ENCODE measurements at regions not wholly inside any gene's neighbourhood (a gene's known extent, or its start where the extent isn't known, plus 50 kb on each side); places are given as distances from the start of the nearest gene placed in this dataset.

DNA sequence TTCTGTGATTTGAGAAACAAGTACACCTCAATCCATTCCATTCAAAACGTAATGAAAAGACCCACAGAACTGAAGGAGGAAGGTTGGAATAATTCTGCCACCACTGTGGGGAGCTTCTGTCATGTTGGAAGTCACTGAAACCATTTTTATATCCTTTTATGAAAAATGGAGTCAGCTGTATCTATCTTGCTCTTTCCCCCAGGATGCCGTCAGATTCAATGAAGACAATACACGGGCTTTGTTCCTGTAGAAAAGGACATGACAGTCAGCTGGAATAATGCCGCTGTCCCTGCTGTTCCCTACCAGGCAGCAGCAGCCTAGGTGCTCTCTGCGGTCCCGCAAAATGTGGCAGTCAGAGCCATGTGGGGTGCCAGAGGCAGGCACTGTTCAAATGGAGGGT is 52.5 kb upstream of the APCDD1 start:
- no peak for DNase-seq (ENCODE audit: low read depth, low spot score)
- no TSS peak for BruUV-seq (replicated peaks)
- Histone ChIP-seq H3K27me3 (ENCODE audit: control insufficient read depth, insufficient read depth, low read length) (peaks cover 9% of the 10 kb centered on the region), H3K4me3 (ENCODE audit: low read depth in 2 of 2, low read length in 2 of 2) (no peak overlapping the region), H3K4me1 (ENCODE audit: control insufficient read depth, insufficient read depth, low read length) (no peaks in the 10 kb centered on the region), H3K36me3 (ENCODE audit: control insufficient read depth, insufficient read depth, low read length) (no peaks in the 10 kb centered on the region), H3K27ac (ENCODE audit: low read length) (no peak overlapping the region), H3K9me3 (ENCODE audit: control insufficient read depth, insufficient read depth, low read depth, low read length) (no peaks in the 10 kb centered on the region)
- TF ChIP-seq POLR2AphosphoS5 (IDR thresholded peaks at IDR 0.05; ENCODE audit: low read depth, low read length) (no peak), SIN3A (IDR thresholded peaks at IDR 0.05; ENCODE audit: borderline replicate concordance, insufficient read depth, low read depth, low read length) (no peak), CTCF (IDR thresholded peaks at IDR 0.05) (no peak), TCF7L2 (IDR thresholded peaks at IDR 0.05; ENCODE audit: low read depth, low read length) (no peak)
- TF ChIP-seq, protein P1, sequence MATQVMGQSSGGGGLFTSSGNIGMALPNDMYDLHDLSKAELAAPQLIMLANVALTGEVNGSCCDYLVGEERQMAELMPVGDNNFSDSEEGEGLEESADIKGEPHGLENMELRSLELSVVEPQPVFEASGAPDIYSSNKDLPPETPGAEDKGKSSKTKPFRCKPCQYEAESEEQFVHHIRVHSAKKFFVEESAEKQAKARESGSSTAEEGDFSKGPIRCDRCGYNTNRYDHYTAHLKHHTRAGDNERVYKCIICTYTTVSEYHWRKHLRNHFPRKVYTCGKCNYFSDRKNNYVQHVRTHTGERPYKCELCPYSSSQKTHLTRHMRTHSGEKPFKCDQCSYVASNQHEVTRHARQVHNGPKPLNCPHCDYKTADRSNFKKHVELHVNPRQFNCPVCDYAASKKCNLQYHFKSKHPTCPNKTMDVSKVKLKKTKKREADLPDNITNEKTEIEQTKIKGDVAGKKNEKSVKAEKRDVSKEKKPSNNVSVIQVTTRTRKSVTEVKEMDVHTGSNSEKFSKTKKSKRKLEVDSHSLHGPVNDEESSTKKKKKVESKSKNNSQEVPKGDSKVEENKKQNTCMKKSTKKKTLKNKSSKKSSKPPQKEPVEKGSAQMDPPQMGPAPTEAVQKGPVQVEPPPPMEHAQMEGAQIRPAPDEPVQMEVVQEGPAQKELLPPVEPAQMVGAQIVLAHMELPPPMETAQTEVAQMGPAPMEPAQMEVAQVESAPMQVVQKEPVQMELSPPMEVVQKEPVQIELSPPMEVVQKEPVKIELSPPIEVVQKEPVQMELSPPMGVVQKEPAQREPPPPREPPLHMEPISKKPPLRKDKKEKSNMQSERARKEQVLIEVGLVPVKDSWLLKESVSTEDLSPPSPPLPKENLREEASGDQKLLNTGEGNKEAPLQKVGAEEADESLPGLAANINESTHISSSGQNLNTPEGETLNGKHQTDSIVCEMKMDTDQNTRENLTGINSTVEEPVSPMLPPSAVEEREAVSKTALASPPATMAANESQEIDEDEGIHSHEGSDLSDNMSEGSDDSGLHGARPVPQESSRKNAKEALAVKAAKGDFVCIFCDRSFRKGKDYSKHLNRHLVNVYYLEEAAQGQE (IDR thresholded peaks at IDR 0.05; ENCODE audit: insufficient read depth in 1 of 2, low read depth in 2 of 2, low read length in 1 of 2): no peak
- CTCF ChIA-PET: no interaction called here
- POLR2A ChIA-PET: no interaction called here
- in situ Hi-C loops (cut with HindIII; ENCODE audit: low pct_unique_long_range_greater_than_20kb, low sequenced_read_pairs): no loop called here
- no peak for ATAC-seq
- intact Hi-C loops (cut with micrococcal nuclease; ENCODE audit: unreplicated experiment): no loop called here

- no peaks in the 10 kb centered on the region for H3K4me1 ChIP-seq (ENCODE audit: control insufficient read depth, insufficient read depth, low read length)
- TF ChIP-seq, protein P1 (IDR thresholded peaks at IDR 0.05; ENCODE audit: insufficient read depth in 1 of 2, low read depth in 2 of 2, low read length in 1 of 2): no peak
- TF ChIP-seq TCF7L2 (IDR thresholded peaks at IDR 0.05; ENCODE audit: low read depth, low read length) (no peak), CTCF (IDR thresholded peaks at IDR 0.05) (no peak), POLR2AphosphoS5 (IDR thresholded peaks at IDR 0.05; ENCODE audit: low read depth, low read length) (no peak), SIN3A (IDR thresholded peaks at IDR 0.05; ENCODE audit: borderline replicate concordance, insufficient read depth, low read depth, low read length) (no peak)
- DNase-seq (ENCODE audit: low read depth, low spot score) (no peak), ATAC-seq (no peak)
- no TSS peak for BruUV-seq (replicated peaks)
- intact Hi-C loops (cut with micrococcal nuclease; ENCODE audit: unreplicated experiment) (no loop called here), in situ Hi-C loops (cut with HindIII; ENCODE audit: low pct_unique_long_range_greater_than_20kb, low sequenced_read_pairs) (no loop called here)
- no peaks in the 10 kb centered on the region for H3K9me3 ChIP-seq (ENCODE audit: control insufficient read depth, insufficient read depth, low read depth, low read length)
- H3K27me3 ChIP-seq (ENCODE audit: control insufficient read depth, insufficient read depth, low read length): peaks cover 9% of the 10 kb centered on the region
- no peak overlapping the region for H3K27ac ChIP-seq (ENCODE audit: low read length)
- POLR2A ChIA-PET: no interaction called here
- H3K4me3 ChIP-seq (ENCODE audit: low read depth in 2 of 2, low read length in 2 of 2): no peak overlapping the region
- CTCF ChIA-PET: interaction anchor here (0.6 kb wide), 1 partner anchor 27 kb away, joined by 9 read pairs; no protein-coding TSS in a partner anchor
- no peaks in the 10 kb centered on the region for H3K36me3 ChIP-seq (ENCODE audit: control insufficient read depth, insufficient read depth, low read length)
These were observed 51.4 kb upstream of the APCDD1 start for GRCh38 chr18:10402871-10403559.

All from Panc1 (cell line).